Small intestine (tissue), 7 donors: ENCODE measurements at regions not wholly inside any gene's neighbourhood (a gene's known extent, or its start where the extent isn't known, plus 50 kb on each side); places are given as distances from the start of the nearest gene placed in this dataset.

Experiments
- DNase-seq, 2 donors: peaks; one replicate each; pipeline versions ENCODE4 v3.0.0 to v3.0.0-alpha.2; 2013
- FAIRE-seq: peaks from 2 replicates; lab custom pipeline; 2012; peaks lifted over from hg19 to GRCh38; lab: Jason Lieb, UNC
- H3K27ac ChIP-seq, 3 donors: one replicate each; pipeline ENCODE4 v1.5.1; 2013; ENCODE audit warnings: low read length in 2 of 3, mild to moderate bottlenecking in 2 of 3, control low read depth in 1 of 3, inconsistent platforms in 1 of 3, low read depth in 1 of 3, moderate library complexity in 1 of 3
- H3K27me3 ChIP-seq, 3 donors: one replicate each; pipeline ENCODE4 v1.6.1; 2013; ENCODE audit warnings: low read length in 3 of 3, inconsistent platforms in 1 of 3; ENCODE audit not compliant: control insufficient read depth in 3 of 3, insufficient read depth in 3 of 3
- H3K36me3 ChIP-seq, 3 donors: one replicate each; pipeline ENCODE4 v1.6.1; 2013; ENCODE audit warnings: low read length in 3 of 3, inconsistent platforms in 1 of 3, low read depth in 1 of 3, mild to moderate bottlenecking in 1 of 3, moderate library complexity in 1 of 3; ENCODE audit not compliant: control insufficient read depth in 3 of 3, insufficient read depth in 2 of 3
- H3K4me1 ChIP-seq, 3 donors: one replicate each; pipeline ENCODE4 v1.6.1; 2013; ENCODE audit warnings: low read length in 2 of 3, inconsistent platforms in 1 of 3, low read depth in 1 of 3, mild to moderate bottlenecking in 1 of 3, moderate library complexity in 1 of 3; ENCODE audit not compliant: control insufficient read depth in 3 of 3, insufficient read depth in 2 of 3
- H3K4me3 ChIP-seq, 3 donors: one replicate each; pipeline ENCODE4 v1.5.1; 2013; ENCODE audit warnings: low read length in 3 of 3, control low read depth in 1 of 3, inconsistent platforms in 1 of 3, low read depth in 1 of 3, mild to moderate bottlenecking in 1 of 3, moderate library complexity in 1 of 3
- H3K9me3 ChIP-seq, 2 donors: one replicate each; pipeline ENCODE4 v1.6.1; 2013; ENCODE audit warnings: low read depth in 1 of 2, low read length in 1 of 2; ENCODE audit not compliant: control insufficient read depth in 2 of 2, insufficient read depth in 1 of 2
- WGBS, 3 donors: extraction: QIAGEN DNeasy Blood & Tissue Kit; methylation state at CpG; one replicate each; pipeline ENCODE4 v1.1.7; 2013; 5-methylcytosine and 5-hydroxymethylcytosine counted together
- donor health status: healthy with polysubstance abuse.
- donor health status: control.
- donor health status: control.
- donor health status: Bipolar disorder and iron deficiency.
- donor health status: healthy.

- H3K36me3 ChIP-seq: no peaks in the 10 kb centered on the region
- no peaks in the 10 kb centered on the region for H3K9me3 ChIP-seq
- 84 to 97% (median 85%) methylated on average over 5 of the region's 5 CpGs for WGBS, 3 donors
- DNase-seq (no peak), FAIRE-seq (no peak)
- no peaks in the 10 kb centered on the region for H3K27me3 ChIP-seq
- no peak overlapping the region for H3K4me3 ChIP-seq
- no peak overlapping the region for H3K27ac ChIP-seq
- H3K4me1 ChIP-seq: peaks cover 0 to 3% (median 0%) of the 10 kb centered on the region in 3 donors
Measured at GRCh38 chr3:159926573-159926972, 62.1 kb upstream of the IL12A start.

GRCh38 chr3:159928071-159928491 is 60.6 kb upstream of the IL12A start:
- Histone ChIP-seq H3K4me3 (no peak overlapping the region), H3K27me3 (no peaks in the 10 kb centered on the region), H3K36me3 (no peaks in the 10 kb centered on the region), H3K27ac (no peak overlapping the region), H3K9me3 (no peaks in the 10 kb centered on the region), H3K4me1 (peaks cover 0 to 3% (median 0%) of the 10 kb centered on the region in 3 donors)
- WGBS, 3 donors: 69 to 74% (median 73%) methylated on average over 2 of the region's 2 CpGs
- FAIRE-seq: no peak
- no peak for DNase-seq

DNA sequence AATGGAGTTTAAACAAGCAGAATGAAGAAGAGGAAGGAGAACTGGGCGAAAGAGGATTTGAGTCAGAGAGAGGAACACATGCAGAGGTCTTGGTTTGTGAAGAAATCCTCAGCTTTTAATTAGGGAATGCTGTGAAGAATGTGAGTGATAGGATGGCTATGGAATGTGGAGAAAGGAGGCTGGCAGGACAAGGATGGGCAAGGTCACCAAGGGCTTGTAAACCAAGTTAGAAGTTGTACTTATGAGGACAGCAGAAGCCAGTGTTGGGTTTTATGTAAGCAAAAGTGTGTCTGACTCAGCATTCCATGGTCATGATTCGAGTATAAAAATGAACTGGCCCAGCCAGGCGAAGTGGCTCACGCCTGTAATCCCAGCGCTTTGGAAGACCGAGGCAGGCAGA is 60.0 kb upstream of the IL12A start:
- H3K4me3 ChIP-seq: no peak overlapping the region
- H3K36me3 ChIP-seq: no peaks in the 10 kb centered on the region
- DNase-seq (no peak), FAIRE-seq (no peak)
- H3K27me3 ChIP-seq: no peaks in the 10 kb centered on the region
- H3K9me3 ChIP-seq: peaks cover 0 to 1% of the 10 kb centered on the region in 2 donors
- 89 to 94% (median 90%) methylated on average over 6 of the region's 6 CpGs for WGBS, 3 donors
- peaks cover 0 to 3% (median 0%) of the 10 kb centered on the region in 3 donors for H3K4me1 ChIP-seq
- H3K27ac ChIP-seq: no peak overlapping the region

DNA sequence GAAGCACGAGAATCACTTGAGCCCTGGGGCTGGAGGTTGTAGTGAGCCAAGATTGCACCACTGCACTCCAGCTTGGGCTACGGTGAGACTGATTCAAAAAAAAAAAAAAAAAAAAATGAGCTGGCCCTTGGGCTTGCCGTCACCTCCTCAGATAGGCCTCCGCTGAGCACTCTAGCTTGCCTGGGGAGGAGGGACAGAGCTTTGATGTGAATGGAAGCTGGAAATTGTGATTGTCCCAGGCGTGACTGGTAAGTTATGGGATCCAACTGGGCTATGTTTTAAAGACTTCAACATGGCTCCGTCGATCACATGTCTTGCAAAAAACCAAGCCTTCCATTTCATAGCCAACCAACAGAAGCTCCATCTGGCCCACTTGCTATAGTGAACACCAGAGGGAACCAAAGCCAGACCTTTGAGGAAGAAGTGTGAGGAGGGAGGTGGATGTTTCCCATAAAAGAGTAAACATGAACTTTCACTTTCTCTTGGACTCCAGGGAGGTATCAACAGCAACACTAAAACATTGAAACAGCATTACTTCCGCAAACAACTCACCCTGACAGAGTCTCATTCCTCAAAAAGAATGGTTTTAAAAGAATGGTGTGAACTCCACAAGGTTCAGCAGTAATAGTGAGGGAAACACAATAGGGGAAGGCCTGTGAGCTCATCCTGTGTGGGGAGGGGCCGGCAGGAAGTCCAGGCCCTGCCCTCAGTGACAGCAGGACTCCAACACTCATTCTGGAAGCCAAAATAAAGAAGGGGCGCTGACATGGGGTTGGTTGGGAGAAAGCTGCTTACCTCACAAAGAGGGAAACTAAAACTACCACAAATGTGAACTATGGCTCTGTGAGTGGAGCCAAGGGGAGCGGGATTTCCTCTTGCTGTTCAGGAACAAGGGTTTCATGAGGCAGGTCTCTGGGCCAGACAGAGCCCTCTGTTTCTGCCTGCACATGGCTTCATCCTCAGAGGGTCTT is 59.2 kb upstream of the IL12A start:
- no peak for FAIRE-seq

DNA sequence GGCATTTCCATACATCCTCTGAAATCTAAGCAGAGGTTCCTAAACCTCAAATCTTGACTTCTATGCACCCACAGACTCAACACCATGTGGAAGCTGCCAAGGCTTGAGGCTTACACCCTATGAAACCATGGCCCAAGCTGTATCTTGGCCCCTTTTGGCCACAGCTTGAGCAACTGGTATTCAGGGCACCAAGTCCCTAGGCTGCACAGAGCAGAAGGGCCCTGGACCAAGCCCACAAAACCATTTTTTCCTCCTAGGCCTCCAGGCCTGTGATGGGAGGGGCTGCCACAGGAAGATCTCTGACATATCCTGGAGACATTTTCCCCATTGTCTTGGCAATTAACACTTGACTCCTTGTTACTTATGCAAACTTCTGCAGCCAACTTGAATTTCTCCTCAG is 54.4 kb upstream of the IL12A start:
- no peaks in the 10 kb centered on the region for H3K27me3 ChIP-seq
- FAIRE-seq (no peak), DNase-seq (no peak)
- H3K9me3 ChIP-seq: peaks cover 0 to 13% of the 10 kb centered on the region in 2 donors
- no peak overlapping the region for H3K27ac ChIP-seq
- peaks cover 0 to 1% (median 0%) of the 10 kb centered on the region in 3 donors for H3K4me1 ChIP-seq
- no peak overlapping the region for H3K4me3 ChIP-seq
- no peaks in the 10 kb centered on the region for H3K36me3 ChIP-seq

More for the DNA sequence above, 59.2 kb upstream of the IL12A start:
- H3K36me3 ChIP-seq: no peaks in the 10 kb centered on the region
- peak overlapping the region in 1 of 3 donors; percentile 39 for H3K27ac ChIP-seq
- H3K9me3 ChIP-seq: peaks cover 0 to 9% of the 10 kb centered on the region in 2 donors
- 83 to 88% (median 87%) methylated on average over 11 of the region's 11 CpGs for WGBS, 3 donors
- no peaks in the 10 kb centered on the region for H3K27me3 ChIP-seq
- peak; percentile 60 to 69 for DNase-seq
- peaks cover 0 to 3% (median 0%) of the 10 kb centered on the region in 3 donors for H3K4me1 ChIP-seq
- no peak overlapping the region for H3K4me3 ChIP-seq

DNA sequence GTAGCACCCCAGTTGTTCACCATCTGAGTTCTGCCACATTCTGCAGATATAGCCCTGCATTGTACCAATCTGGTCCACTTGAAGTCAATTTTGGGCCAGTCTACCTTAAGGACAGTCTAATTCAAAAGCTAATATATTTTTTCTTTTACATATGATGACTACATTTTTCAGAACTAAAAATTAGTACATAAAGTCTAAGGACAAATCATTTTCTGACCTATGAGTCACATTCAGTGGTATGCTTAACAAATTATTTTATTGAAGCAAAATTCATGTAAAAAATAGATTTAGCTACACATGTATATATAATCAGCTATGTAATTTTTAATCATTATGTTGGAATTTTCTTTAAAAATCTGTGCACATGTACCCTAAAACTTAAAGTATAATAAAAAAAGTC is 52.1 kb upstream of the IL12A start:
- FAIRE-seq (no peak), DNase-seq (no peak)
- Histone ChIP-seq H3K4me3 (no peak overlapping the region), H3K27ac (no peak overlapping the region), H3K9me3 (peaks cover 0 to 13% of the 10 kb centered on the region in 2 donors), H3K36me3 (no peaks in the 10 kb centered on the region), H3K4me1 (no peaks in the 10 kb centered on the region), H3K27me3 (no peaks in the 10 kb centered on the region)

DNA sequence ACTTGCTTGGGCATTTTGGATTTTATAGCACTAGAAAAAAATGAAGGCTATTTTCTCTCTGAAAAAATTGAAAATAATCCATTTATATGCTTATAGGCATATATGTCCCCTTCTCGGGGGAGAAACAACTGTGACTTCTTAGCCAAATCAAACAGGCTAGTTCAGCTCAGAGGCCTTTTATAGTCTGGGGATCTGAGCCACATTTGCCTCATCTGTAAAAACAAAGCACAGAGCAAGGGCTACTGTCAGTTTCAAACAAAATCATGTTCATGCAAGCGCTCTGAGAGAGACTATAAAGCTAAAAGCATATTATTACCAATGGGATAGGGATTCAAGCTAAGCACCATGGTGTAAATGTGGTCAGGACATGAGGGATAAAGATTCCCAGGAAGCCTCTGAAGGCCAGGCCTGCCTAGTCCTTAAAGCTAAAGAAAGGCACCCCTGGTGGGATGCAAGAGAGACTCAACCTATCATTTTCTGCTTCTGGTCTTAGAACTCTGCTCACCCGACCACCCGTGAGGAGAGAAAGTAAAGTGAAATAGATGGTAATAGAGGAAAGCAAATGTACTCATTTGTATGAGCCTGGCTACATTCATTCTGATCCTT is 51.0 kb upstream of the IL12A start:
- Histone ChIP-seq H3K4me1 (no peaks in the 10 kb centered on the region), H3K36me3 (no peaks in the 10 kb centered on the region), H3K27ac (no peak overlapping the region), H3K27me3 (no peaks in the 10 kb centered on the region), H3K4me3 (no peak overlapping the region), H3K9me3 (peaks cover 0 to 13% of the 10 kb centered on the region in 2 donors)
- no peak for FAIRE-seq
- no peak for DNase-seq
- WGBS, 3 donors: 85 to 92% (median 91%) methylated on average over 4 of the region's 4 CpGs

GRCh38 chr3:159938714-159939113 is 49.9 kb upstream of the IL12A start:
- peaks cover 0 to 11% of the 10 kb centered on the region in 2 donors for H3K9me3 ChIP-seq
- H3K4me3 ChIP-seq: no peak overlapping the region
- H3K27me3 ChIP-seq: no peaks in the 10 kb centered on the region
- H3K27ac ChIP-seq: no peak overlapping the region
- DNase-seq (no peak), FAIRE-seq (no peak)
- 65 to 87% (median 74%) methylated on average over 2 of the region's 2 CpGs for WGBS, 3 donors
- H3K4me1 ChIP-seq: no peaks in the 10 kb centered on the region
- no peaks in the 10 kb centered on the region for H3K36me3 ChIP-seq
